ENCODE measurements at regions not wholly inside any gene's neighbourhood (a gene's known extent, or its start where the extent isn't known, plus 50 kb on each side); places are given as distances from the start of the nearest gene placed in this dataset.

DNA sequence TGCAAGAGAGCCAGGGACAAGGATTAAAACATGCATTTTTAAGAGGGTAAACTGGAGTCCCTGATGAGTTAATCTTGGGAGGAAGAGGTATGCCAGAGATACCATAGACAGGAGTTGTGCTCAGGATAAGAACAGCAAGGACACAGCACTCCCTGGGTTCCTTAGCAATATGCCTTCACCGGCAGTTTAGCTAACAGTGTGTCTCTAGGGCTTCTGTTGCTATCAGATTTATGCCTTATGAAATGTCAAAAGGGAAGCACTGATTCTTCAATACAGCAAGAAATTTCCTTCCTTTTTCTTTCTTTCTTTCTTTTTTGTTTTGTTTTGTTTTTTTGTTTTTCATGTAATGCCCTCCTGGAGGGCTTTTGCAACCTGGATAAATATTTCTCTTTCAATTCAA lies 71.3 kb upstream of the LARGE1 start:
- no peak for TF ChIP-seq POLR2A (IDR thresholded peaks at IDR 0.05)
- TF ChIP-seq, protein P1, sequence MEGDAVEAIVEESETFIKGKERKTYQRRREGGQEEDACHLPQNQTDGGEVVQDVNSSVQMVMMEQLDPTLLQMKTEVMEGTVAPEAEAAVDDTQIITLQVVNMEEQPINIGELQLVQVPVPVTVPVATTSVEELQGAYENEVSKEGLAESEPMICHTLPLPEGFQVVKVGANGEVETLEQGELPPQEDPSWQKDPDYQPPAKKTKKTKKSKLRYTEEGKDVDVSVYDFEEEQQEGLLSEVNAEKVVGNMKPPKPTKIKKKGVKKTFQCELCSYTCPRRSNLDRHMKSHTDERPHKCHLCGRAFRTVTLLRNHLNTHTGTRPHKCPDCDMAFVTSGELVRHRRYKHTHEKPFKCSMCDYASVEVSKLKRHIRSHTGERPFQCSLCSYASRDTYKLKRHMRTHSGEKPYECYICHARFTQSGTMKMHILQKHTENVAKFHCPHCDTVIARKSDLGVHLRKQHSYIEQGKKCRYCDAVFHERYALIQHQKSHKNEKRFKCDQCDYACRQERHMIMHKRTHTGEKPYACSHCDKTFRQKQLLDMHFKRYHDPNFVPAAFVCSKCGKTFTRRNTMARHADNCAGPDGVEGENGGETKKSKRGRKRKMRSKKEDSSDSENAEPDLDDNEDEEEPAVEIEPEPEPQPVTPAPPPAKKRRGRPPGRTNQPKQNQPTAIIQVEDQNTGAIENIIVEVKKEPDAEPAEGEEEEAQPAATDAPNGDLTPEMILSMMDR (IDR thresholded peaks at IDR 0.05): no peak
- Histone ChIP-seq H3K4me1 (no peaks in the 10 kb centered on the region), H3K9me3 (peaks cover 0 to 7% (median 0%) of the 10 kb centered on the region in 12 donors), H3K4me3 (no peak overlapping the region), H3K27ac (no peak overlapping the region), H3K36me3 (no peaks in the 10 kb centered on the region), H3K27me3 (peaks cover 0 to 6% (median 0%) of the 10 kb centered on the region in 9 donors)
- intact Hi-C loops (cut with DNase I): no loop called here
- DNase-seq (no peak), ATAC-seq (no peak)
- 46 to 77% (median 63%) methylated on average over 1 of the region's 1 CpG for WGBS, 4 donors

DNA sequence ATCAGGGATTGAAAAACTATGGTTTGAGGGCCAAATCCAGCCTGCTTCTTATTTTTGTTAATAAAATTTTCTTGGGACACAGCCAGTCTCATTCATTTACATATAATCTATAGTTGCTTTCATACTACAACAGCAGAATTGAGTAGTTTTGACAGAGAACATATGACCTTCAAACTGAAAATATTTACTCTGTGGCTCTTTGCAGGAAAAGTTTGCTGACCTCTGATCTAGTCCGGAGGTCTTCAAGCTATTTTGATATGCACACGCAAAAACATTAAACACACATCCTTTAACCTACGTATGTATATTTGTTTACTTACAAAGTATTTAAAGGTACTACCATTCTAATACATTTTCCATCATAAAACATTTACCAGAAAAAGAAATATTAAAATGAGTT lies 76.5 kb upstream of the LARGE1 start:
- Histone ChIP-seq H3K27me3 (peaks cover 0 to 3% (median 0%) of the 10 kb centered on the region in 9 donors), H3K36me3 (no peaks in the 10 kb centered on the region), H3K27ac (no peak overlapping the region), H3K9me3 (peaks cover 0 to 33% (median 13%) of the 10 kb centered on the region in 12 donors), H3K4me1 (no peaks in the 10 kb centered on the region), H3K4me3 (no peak overlapping the region)
- DNase-seq (no peak), ATAC-seq (no peak)
- intact Hi-C loops (cut with DNase I): no loop called here
- 75 to 89% (median 88%) methylated on average over 3 of the region's 3 CpGs for WGBS, 4 donors
- no peak for TF ChIP-seq POLR2A (IDR thresholded peaks at IDR 0.05)
- TF ChIP-seq, protein P1 (IDR thresholded peaks at IDR 0.05): no peak

DNA sequence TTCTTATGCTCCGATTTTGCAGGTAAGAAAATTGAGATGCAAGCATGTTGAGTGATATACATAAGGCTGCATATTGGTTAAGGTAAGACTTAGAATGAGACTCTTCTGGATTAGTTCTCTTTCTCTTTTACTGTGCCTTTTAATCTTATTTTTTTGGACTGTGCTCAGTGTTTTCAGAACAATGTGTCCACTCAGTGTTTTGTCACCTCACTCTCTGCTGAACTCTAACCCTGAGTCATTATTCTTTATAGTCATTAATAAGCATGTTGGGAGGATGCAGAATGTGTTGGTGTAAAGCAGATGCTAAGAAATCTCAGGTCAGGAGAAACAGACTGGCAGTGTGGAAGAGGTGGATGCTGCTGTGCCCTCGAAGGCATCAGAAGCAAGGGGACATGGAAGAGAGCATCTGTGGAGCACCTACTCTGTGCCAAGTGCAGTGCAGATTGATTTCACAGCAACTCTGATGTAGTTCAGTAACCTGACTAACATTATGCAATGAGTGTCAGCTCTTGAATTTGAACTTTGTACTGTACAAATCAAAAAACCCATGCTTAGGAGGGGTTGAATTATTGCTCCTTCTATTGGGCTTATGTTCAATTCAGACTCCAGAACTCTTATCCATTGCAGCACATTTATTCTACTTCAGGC lies 80.7 kb upstream of the LARGE1 start:
- Histone ChIP-seq H3K27ac (no peak overlapping the region), H3K9me3 (peaks cover 0 to 33% (median 13%) of the 10 kb centered on the region in 12 donors), H3K36me3 (no peaks in the 10 kb centered on the region), H3K27me3 (no peaks in the 10 kb centered on the region), H3K4me3 (no peak overlapping the region), H3K4me1 (no peaks in the 10 kb centered on the region)
- WGBS, 4 donors: 68 to 76% (median 70%) methylated on average over 2 of the region's 2 CpGs
- ATAC-seq (no peak), DNase-seq (no peak)
- TF ChIP-seq POLR2A (IDR thresholded peaks at IDR 0.05): no peak
- TF ChIP-seq, protein P1 (IDR thresholded peaks at IDR 0.05): no peak
- intact Hi-C loops (cut with DNase I): no loop called here

DNA sequence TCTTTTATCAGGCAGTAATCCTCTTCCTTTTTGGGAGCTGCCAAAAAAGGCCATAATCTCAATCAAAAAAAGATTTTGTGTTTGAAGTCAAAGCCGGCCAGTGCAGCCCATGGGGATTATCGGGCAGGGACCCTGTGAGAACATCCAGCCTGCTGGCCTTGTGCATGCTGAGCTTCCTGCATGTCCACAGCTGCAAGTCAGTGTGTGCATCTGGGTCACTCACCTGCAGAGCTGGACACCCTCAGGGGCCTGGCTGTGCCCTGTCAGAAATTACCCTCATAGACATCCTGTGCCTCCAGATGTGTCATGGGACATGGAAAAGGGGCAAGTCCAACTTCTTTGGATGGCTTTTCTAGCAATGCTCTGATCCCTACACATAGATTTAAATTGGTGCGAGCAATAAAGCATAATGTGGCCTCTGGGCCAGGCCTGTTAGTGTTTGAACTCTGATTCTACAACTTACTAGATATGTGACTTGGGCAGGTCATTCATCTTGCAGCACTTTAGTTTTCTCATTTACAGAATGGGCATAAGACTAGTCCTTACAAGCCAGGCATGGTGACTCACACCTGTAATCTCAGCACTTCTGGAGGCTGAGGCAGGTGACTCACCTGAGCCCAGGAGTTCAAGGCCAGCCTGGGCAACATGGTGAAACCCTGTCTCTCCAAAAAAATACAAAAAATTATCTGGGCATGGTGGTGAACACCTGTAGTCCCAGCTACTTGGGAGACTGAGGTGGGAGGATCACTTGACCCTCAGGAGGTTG lies 81.6 kb upstream of the LARGE1 start:
- H3K27ac ChIP-seq: no peak overlapping the region
- H3K4me1 ChIP-seq: no peaks in the 10 kb centered on the region
- no peak overlapping the region for H3K4me3 ChIP-seq
- no peaks in the 10 kb centered on the region for H3K27me3 ChIP-seq
- WGBS, 4 donors: 53 to 78% (median 63%) methylated on average over 3 of the region's 3 CpGs
- DNase-seq (no peak), ATAC-seq (no peak)
- intact Hi-C loops (cut with DNase I): no loop called here
- TF ChIP-seq, protein P1 (IDR thresholded peaks at IDR 0.05): no peak
- no peak for TF ChIP-seq POLR2A (IDR thresholded peaks at IDR 0.05)
- H3K9me3 ChIP-seq: peaks cover 0 to 33% (median 13%) of the 10 kb centered on the region in 12 donors
- no peaks in the 10 kb centered on the region for H3K36me3 ChIP-seq

Data from heart left ventricle (tissue), 16 donors.